ENCODE measurements at regions not wholly inside any gene's neighbourhood (a gene's known extent, or its start where the extent isn't known, plus 50 kb on each side); places are given as distances from the start of the nearest gene placed in this dataset.

GRCh38 chr6:80527552-80528052 is 421.1 kb downstream of the BCKDHB start:
- no peak for TF ChIP-seq TAF1 (IDR thresholded peaks at IDR 0.05; ENCODE audit: borderline replicate concordance, low read depth, low read length)
- TF ChIP-seq POLR2A (IDR thresholded peaks at IDR 0.05; ENCODE audit: low read depth, low read length), result no peak
